T1000 (cell line): ENCODE measurements at regions not wholly inside any gene's neighbourhood (a gene's known extent, or its start where the extent isn't known, plus 50 kb on each side); places are given as distances from the start of the nearest gene placed in this dataset.
"Not testable (repeated sequence)": the region's sequence is repeated elsewhere in the genome, so short reads cannot be mapped to it uniquely, and the experiment has no call there.

Source experiments
- DNase-seq: peaks from one replicate; lab custom pipeline; 2025; ENCODE audit warnings: mixed read lengths; lab: John Stamatoyannopoulos, UW

GRCh38 chr5:156043351-156043750, 283.6 kb upstream of the SGCD start:
- DNase-seq: no peak

GRCh38 chr5:156051972-156052371, 275.0 kb upstream of the SGCD start:
- no peak for DNase-seq

GRCh38 chr5:156052656-156053055, 274.3 kb upstream of the SGCD start:
- DNase-seq: no peak

GRCh38 chr5:156053056-156053455, 273.9 kb upstream of the SGCD start:
- no peak for DNase-seq

- DNase-seq: no peak
These were observed 250.1 kb upstream of the SGCD start for GRCh38 chr5:156076912-156077311.

- no peak for DNase-seq
These were observed 239.3 kb upstream of the SGCD start for GRCh38 chr5:156087577-156088110.

GRCh38 chr5:156089955-156090940, 236.7 kb upstream of the SGCD start:
- not testable (repeated sequence) for DNase-seq

- no peak for DNase-seq
These were observed 233.9 kb upstream of the SGCD start for GRCh38 chr5:156093024-156093423.

- no peak for DNase-seq
These were observed 233.0 kb upstream of the SGCD start for GRCh38 chr5:156094001-156094400.

GRCh38 chr5:156095709-156096241, 231.2 kb upstream of the SGCD start:
- no peak for DNase-seq

- DNase-seq: no peak
These were observed 230.7 kb upstream of the SGCD start for GRCh38 chr5:156096259-156096658.

- DNase-seq: no peak
These were observed 223.6 kb upstream of the SGCD start for GRCh38 chr5:156103155-156103885.

- no peak for DNase-seq
These were observed 217.5 kb upstream of the SGCD start for GRCh38 chr5:156109317-156110023.

GRCh38 chr5:156119692-156120091, 207.3 kb upstream of the SGCD start:
- no peak for DNase-seq

- DNase-seq: peak; percentile 10
These were observed 206.2 kb upstream of the SGCD start for GRCh38 chr5:156120777-156121176.

GRCh38 chr5:156121234-156121633, 205.7 kb upstream of the SGCD start:
- no peak for DNase-seq

- no peak for DNase-seq
These were observed 205.1 kb upstream of the SGCD start for GRCh38 chr5:156121882-156122281.

GRCh38 chr5:156124708-156125107, 202.3 kb upstream of the SGCD start:
- DNase-seq: no peak

- DNase-seq: no peak
These were observed 201.8 kb upstream of the SGCD start for GRCh38 chr5:156125118-156125517.

- DNase-seq: no peak
These were observed 200.2 kb upstream of the SGCD start for GRCh38 chr5:156126716-156127115.

- DNase-seq: no peak
These were observed 198.9 kb upstream of the SGCD start for GRCh38 chr5:156128026-156128425.

- DNase-seq: no peak
These were observed 192.7 kb upstream of the SGCD start for GRCh38 chr5:156134216-156134615.
